Activated CD4-positive, alpha-beta T cell treated with anti-CD3 and anti-CD28 coated beads for 36 hours (primary cell): ENCODE measurements at regions not wholly inside any gene's neighbourhood (a gene's known extent, or its start where the extent isn't known, plus 50 kb on each side); places are given as distances from the start of the nearest gene placed in this dataset.

Source experiments
- ATAC-seq: fragments of 200-7000 bp; cut with Tn5 transposase; one replicate; pipeline ENCODE4 v1.10.0; 2021; ENCODE audit warnings: mild to moderate bottlenecking, moderate library complexity
- CTCF ChIA-PET: fragments of 350-600 bp; sonication (Branson Sonifier 250); formaldehyde crosslinking; loops from one replicate; lab custom pipeline; 2021; ENCODE audit warnings: antibody characterized with exemption; lab: Charles Lee
- POLR2A ChIA-PET: fragments of 350-600 bp; sonication (Branson Sonifier 250); formaldehyde crosslinking; loops from one replicate; lab custom pipeline; 2021; ENCODE audit warnings: antibody characterized with exemption, inconsistent platforms; lab: Charles Lee
- DNase-seq: peaks from one replicate; pipeline ENCODE4 v3.0.0-alpha.2; 2020
- H3K27ac Mint-ChIP-seq: one replicate; pipeline ENCODE4 v1.8.0; 2021; ENCODE audit warnings: mixed read lengths
- H3K27me3 Mint-ChIP-seq: one replicate; pipeline ENCODE4 v1.8.0; 2021; ENCODE audit warnings: mixed read lengths
- H3K36me3 Mint-ChIP-seq: one replicate; pipeline ENCODE4 v1.8.0; 2021; ENCODE audit warnings: low read depth, mixed read lengths
- H3K4me1 Mint-ChIP-seq: one replicate; pipeline ENCODE4 v1.8.0; 2021; ENCODE audit warnings: mixed read lengths
- H3K4me3 Mint-ChIP-seq: one replicate; pipeline ENCODE4 v1.8.0; 2021; ENCODE audit warnings: mild to moderate bottlenecking, moderate library complexity, mixed read lengths
- H3K9me3 Mint-ChIP-seq: one replicate; pipeline ENCODE4 v1.8.0; 2021; ENCODE audit warnings: low read depth, mixed read lengths
- intact Hi-C, 2 experiments: fragments of 100-400 bp; cut with DNase I in 1 of 2; cut with micrococcal nuclease in 1 of 2; formaldehyde crosslinking; loops; one replicate each; pipeline versions ENCODE4 v1.14.2 to v1.15.1; 2022 to 2024; cut with DNase I, micrococcal nuclease

- Mint-ChIP-seq H3K4me3 (no peak overlapping the region), H3K4me1 (no peaks in the 10 kb centered on the region), H3K27me3 (peaks cover 7% of the 10 kb centered on the region), H3K9me3 (no peaks in the 10 kb centered on the region), H3K27ac (no peak overlapping the region), H3K36me3 (no peaks in the 10 kb centered on the region)
- no peak for DNase-seq
- POLR2A ChIA-PET: no interaction called here
- CTCF ChIA-PET: no interaction called here
- intact Hi-C loops: no loop called here
- no peak for ATAC-seq
Observed at GRCh38 chr10:118118716-118119115, 72.0 kb upstream of the RAB11FIP2 start.

- no peak for DNase-seq
- no peaks in the 10 kb centered on the region for H3K4me1 Mint-ChIP-seq
- no peak overlapping the region for H3K27ac Mint-ChIP-seq
- no peak for ATAC-seq
- ChIA-PET CTCF (interaction anchor here (0.7 kb wide), 1 partner anchor 120 kb away, joined by 3 read pairs; no protein-coding TSS in a partner anchor), POLR2A (no interaction called here)
- no peak overlapping the region for H3K4me3 Mint-ChIP-seq
- intact Hi-C loops: no loop called here
- no peaks in the 10 kb centered on the region for H3K9me3 Mint-ChIP-seq
- no peaks in the 10 kb centered on the region for H3K36me3 Mint-ChIP-seq
- peaks cover 11% of the 10 kb centered on the region for H3K27me3 Mint-ChIP-seq
Observed at GRCh38 chr10:118116715-118117449, 70.1 kb upstream of the RAB11FIP2 start.

- H3K27ac Mint-ChIP-seq: no peak overlapping the region
- CTCF ChIA-PET: no interaction called here
- intact Hi-C loops: no loop called here
- no peaks in the 10 kb centered on the region for H3K36me3 Mint-ChIP-seq
- H3K4me3 Mint-ChIP-seq: no peak overlapping the region
- no peaks in the 10 kb centered on the region for H3K9me3 Mint-ChIP-seq
- H3K4me1 Mint-ChIP-seq: no peaks in the 10 kb centered on the region
- ATAC-seq (no peak), DNase-seq (no peak)
- peaks cover 11% of the 10 kb centered on the region for H3K27me3 Mint-ChIP-seq
- POLR2A ChIA-PET: no interaction called here
Observed at GRCh38 chr10:118116362-118116714, 69.6 kb upstream of the RAB11FIP2 start.

- H3K27me3 Mint-ChIP-seq: peaks cover 11% of the 10 kb centered on the region
- H3K4me3 Mint-ChIP-seq: no peak overlapping the region
- H3K36me3 Mint-ChIP-seq: no peaks in the 10 kb centered on the region
- ChIA-PET POLR2A (no interaction called here), CTCF (no interaction called here)
- intact Hi-C loops: no loop called here
- H3K9me3 Mint-ChIP-seq: no peaks in the 10 kb centered on the region
- no peak for DNase-seq
- no peak for ATAC-seq
- no peak overlapping the region for H3K27ac Mint-ChIP-seq
- no peaks in the 10 kb centered on the region for H3K4me1 Mint-ChIP-seq
Observed at GRCh38 chr10:118115701-118116100, 69.0 kb upstream of the RAB11FIP2 start.

- Mint-ChIP-seq H3K4me3 (no peak overlapping the region), H3K27me3 (peaks cover 11% of the 10 kb centered on the region), H3K36me3 (no peaks in the 10 kb centered on the region), H3K9me3 (no peaks in the 10 kb centered on the region), H3K27ac (no peak overlapping the region), H3K4me1 (no peaks in the 10 kb centered on the region)
- DNase-seq: no peak
- intact Hi-C loops: no loop called here
- ChIA-PET CTCF (no interaction called here), POLR2A (no interaction called here)
- no peak for ATAC-seq
Observed at GRCh38 chr10:118114992-118115391, 68.3 kb upstream of the RAB11FIP2 start.

GRCh38 chr10:118112543-118113125 is 65.9 kb upstream of the RAB11FIP2 start:
- H3K27ac Mint-ChIP-seq: no peak overlapping the region
- intact Hi-C loops: no loop called here
- POLR2A ChIA-PET: no interaction called here
- no peak overlapping the region for H3K4me3 Mint-ChIP-seq
- ATAC-seq (no peak), DNase-seq (no peak)
- peaks cover 16% of the 10 kb centered on the region for H3K27me3 Mint-ChIP-seq
- H3K4me1 Mint-ChIP-seq: no peaks in the 10 kb centered on the region
- no peaks in the 10 kb centered on the region for H3K9me3 Mint-ChIP-seq
- no peaks in the 10 kb centered on the region for H3K36me3 Mint-ChIP-seq
- CTCF ChIA-PET: no interaction called here

GRCh38 chr10:118110750-118111149 is 64.0 kb upstream of the RAB11FIP2 start:
- Mint-ChIP-seq H3K36me3 (no peaks in the 10 kb centered on the region), H3K4me1 (no peaks in the 10 kb centered on the region), H3K27me3 (peaks cover 19% of the 10 kb centered on the region), H3K9me3 (no peaks in the 10 kb centered on the region), H3K4me3 (no peak overlapping the region), H3K27ac (no peak overlapping the region)
- ChIA-PET CTCF (no interaction called here), POLR2A (no interaction called here)
- ATAC-seq (no peak), DNase-seq (no peak)
- intact Hi-C loops: no loop called here

- no peak for ATAC-seq
- no peak for DNase-seq
- Mint-ChIP-seq H3K4me1 (no peaks in the 10 kb centered on the region), H3K27me3 (peaks cover 23% of the 10 kb centered on the region), H3K4me3 (no peak overlapping the region), H3K9me3 (no peaks in the 10 kb centered on the region), H3K36me3 (no peaks in the 10 kb centered on the region), H3K27ac (no peak overlapping the region)
- intact Hi-C loops: loop anchor here in 1 of 2 experiments (5.0 to 10.0 kb wide), 2 partner anchors 394 to 571 kb away; no protein-coding TSS in a partner anchor
- ChIA-PET POLR2A (no interaction called here), CTCF (no interaction called here)
Observed at GRCh38 chr10:118108194-118109026, 61.7 kb upstream of the RAB11FIP2 start.

GRCh38 chr10:118107541-118107940 is 60.8 kb upstream of the RAB11FIP2 start:
- no peaks in the 10 kb centered on the region for H3K4me1 Mint-ChIP-seq
- no peaks in the 10 kb centered on the region for H3K36me3 Mint-ChIP-seq
- intact Hi-C loops: loop anchor here in 1 of 2 experiments (5.0 to 10.0 kb wide), 2 partner anchors 393 to 570 kb away; no protein-coding TSS in a partner anchor
- DNase-seq (no peak), ATAC-seq (no peak)
- peaks cover 24% of the 10 kb centered on the region for H3K27me3 Mint-ChIP-seq
- no peak overlapping the region for H3K27ac Mint-ChIP-seq
- H3K9me3 Mint-ChIP-seq: no peaks in the 10 kb centered on the region
- POLR2A ChIA-PET: no interaction called here
- CTCF ChIA-PET: no interaction called here
- no peak overlapping the region for H3K4me3 Mint-ChIP-seq

- Mint-ChIP-seq H3K27ac (no peak overlapping the region), H3K4me3 (no peak overlapping the region), H3K36me3 (no peaks in the 10 kb centered on the region), H3K27me3 (peaks cover 25% of the 10 kb centered on the region), H3K9me3 (no peaks in the 10 kb centered on the region), H3K4me1 (no peaks in the 10 kb centered on the region)
- intact Hi-C loops: loop anchor here in 1 of 2 experiments (5.0 to 10.0 kb wide), 2 partner anchors 392 to 570 kb away; no protein-coding TSS in a partner anchor
- ATAC-seq (no peak), DNase-seq (no peak)
- ChIA-PET CTCF (interaction anchor here (0.6 to 0.7 kb wide), 2 partner anchors 16 to 246 kb away, joined by 3 read pairs; no protein-coding TSS in a partner anchor), POLR2A (no interaction called here)
Observed at GRCh38 chr10:118107040-118107439, 60.3 kb upstream of the RAB11FIP2 start.

GRCh38 chr10:118106426-118106825 is 59.7 kb upstream of the RAB11FIP2 start:
- no peak overlapping the region for H3K4me3 Mint-ChIP-seq
- ATAC-seq (no peak), DNase-seq (peak; percentile 5)
- no peaks in the 10 kb centered on the region for H3K4me1 Mint-ChIP-seq
- no peaks in the 10 kb centered on the region for H3K36me3 Mint-ChIP-seq
- H3K27ac Mint-ChIP-seq: no peak overlapping the region
- peaks cover 27% of the 10 kb centered on the region for H3K27me3 Mint-ChIP-seq
- intact Hi-C loops: loop anchor here in 1 of 2 experiments (5.0 to 10.0 kb wide), 2 partner anchors 392 to 569 kb away; no protein-coding TSS in a partner anchor
- CTCF ChIA-PET: interaction anchor here (0.6 to 0.7 kb wide), 2 partner anchors 15 to 246 kb away, joined by 3 read pairs; no protein-coding TSS in a partner anchor
- POLR2A ChIA-PET: no interaction called here
- no peaks in the 10 kb centered on the region for H3K9me3 Mint-ChIP-seq
